PC-3 (cell line): ENCODE measurements at regions not wholly inside any gene's neighbourhood (a gene's known extent, or its start where the extent isn't known, plus 50 kb on each side); places are given as distances from the start of the nearest gene placed in this dataset.
A peak's percentile ranks its signal among the peaks of the same experiment; 100 is the strongest.
"Not testable (repeated sequence)": the region's sequence is repeated elsewhere in the genome, so short reads cannot be mapped to it uniquely, and the experiment has no call there.

Source experiments
- ATAC-seq: fragments of 200-7000 bp; cut with Tn5 transposase; 2 replicates; pipeline ENCODE4 v1.9.1; 2020; ENCODE audit warnings: mild to moderate bottlenecking, moderate library complexity
- BruUV-seq: library from RNA; stranded (reverse); fragments of 400-500 nt; replicated peaks from 2 replicates; lab custom pipeline; 2021; lab: Mats Ljungman, UMichigan
- CTCF ChIA-PET: fragments of 300-600 bp; sonication (Branson Sonifier 250); formaldehyde crosslinking; loops from one replicate; lab custom pipeline; 2022; ENCODE audit warnings: antibody characterized with exemption; lab: Charles Lee
- POLR2A ChIA-PET: fragments of 300-600 bp; sonication (Branson Sonifier 250); formaldehyde crosslinking; loops from one replicate; lab custom pipeline; 2022; ENCODE audit warnings: antibody characterized with exemption; ENCODE audit not compliant: unreplicated experiment; lab: Charles Lee
- DNase-seq: peaks from one replicate; pipeline ENCODE4 v3.0.0-alpha.2; 2015
- H2AFZ ChIP-seq: fragments of 300-600 bp; sonication (generic); 2 replicates; pipeline ENCODE4 v1.6.0; 2016; ENCODE audit warnings: antibody characterized with exemption, low read length
- H3F3A ChIP-seq: fragments of 300-600 bp; sonication (generic); one replicate; pipeline ENCODE4 v1.6.0; 2017; ENCODE audit warnings: antibody characterized with exemption, low read length, control low read depth, mild to moderate bottlenecking; ENCODE audit not compliant: unreplicated experiment
- H3K27ac ChIP-seq: fragments of 300-600 bp; sonication (generic); 2 replicates; pipeline ENCODE4 v1.5.1; 2016; ENCODE audit warnings: mild to moderate bottlenecking, low read length
- H3K27me3 ChIP-seq: fragments of 300-600 bp; sonication (generic); 2 replicates; pipeline ENCODE4 v1.6.1; 2016; ENCODE audit warnings: low read length, mixed read lengths
- H3K36me3 ChIP-seq: fragments of 300-600 bp; sonication (generic); 2 replicates; pipeline ENCODE4 v1.6.1; 2016; ENCODE audit warnings: low read depth, mixed run types, low read length, mixed read lengths
- H3K4me1 ChIP-seq: fragments of 300-600 bp; sonication (generic); 2 replicates; pipeline ENCODE4 v1.5.1; 2016; ENCODE audit warnings: low read length; ENCODE audit not compliant: insufficient read depth
- H3K4me2 ChIP-seq: fragments of 300-600 bp; sonication (generic); 2 replicates; pipeline ENCODE4 v1.6.0; 2016; ENCODE audit warnings: low read length
- H3K4me3 ChIP-seq: fragments of 300-600 bp; sonication (generic); 2 replicates; pipeline ENCODE4 v1.5.1; 2016; ENCODE audit warnings: mild to moderate bottlenecking, low read length, mixed read lengths
- H3K79me2 ChIP-seq: fragments of 300-600 bp; sonication (generic); 2 replicates; pipeline ENCODE4 v1.6.1; 2017; ENCODE audit warnings: low read length, mixed read lengths
- H3K9ac ChIP-seq: fragments of 300-600 bp; sonication (generic); 2 replicates; pipeline ENCODE4 v1.6.0; 2016; ENCODE audit warnings: mild to moderate bottlenecking, low read length
- H3K9me2 ChIP-seq: fragments of 300-600 bp; sonication (generic); replicated peaks from 2 replicates; pipeline ENCODE4 v1.6.1; 2016; ENCODE audit warnings: mixed run types, low read length, mixed read lengths
- H3K9me3 ChIP-seq: fragments of 300-600 bp; sonication (generic); 2 replicates; pipeline ENCODE4 v1.6.1; 2016; ENCODE audit warnings: low read length, mixed read lengths
- H4K20me1 ChIP-seq: fragments of 300-600 bp; sonication (generic); 2 replicates; pipeline ENCODE4 v1.6.1; 2016; ENCODE audit warnings: low read length, mixed read lengths
- EZH2 ChIP-seq: fragments of 300-600 bp; sonication (generic); IDR thresholded peaks from one replicate; pipeline ENCODE4 v1.6.1; 2017; ENCODE audit warnings: antibody characterized with exemption, mild to moderate bottlenecking, low read length; ENCODE audit not compliant: unreplicated experiment
- EZH2phosphoT487 ChIP-seq: fragments of 300-600 bp; sonication (generic); IDR thresholded peaks from 2 replicates; pipeline ENCODE4 v1.6.1; 2018; ENCODE audit warnings: mild to moderate bottlenecking, antibody characterized with exemption, low read length, borderline replicate concordance
- intact Hi-C: fragments of 100-400 bp; cut with micrococcal nuclease; formaldehyde crosslinking; loops from 2 replicates; pipeline ENCODE4 v1.9.0; 2023
- TF ChIP-seq, protein P1 (sequence below): fragments of 300-600 bp; sonication (generic); conservative IDR thresholded peaks from 2 replicates; pipeline ENCODE4 v1.5.1; 2017; ENCODE audit warnings: antibody characterized with exemption, low read depth, mild to moderate bottlenecking, low read length

DNA sequence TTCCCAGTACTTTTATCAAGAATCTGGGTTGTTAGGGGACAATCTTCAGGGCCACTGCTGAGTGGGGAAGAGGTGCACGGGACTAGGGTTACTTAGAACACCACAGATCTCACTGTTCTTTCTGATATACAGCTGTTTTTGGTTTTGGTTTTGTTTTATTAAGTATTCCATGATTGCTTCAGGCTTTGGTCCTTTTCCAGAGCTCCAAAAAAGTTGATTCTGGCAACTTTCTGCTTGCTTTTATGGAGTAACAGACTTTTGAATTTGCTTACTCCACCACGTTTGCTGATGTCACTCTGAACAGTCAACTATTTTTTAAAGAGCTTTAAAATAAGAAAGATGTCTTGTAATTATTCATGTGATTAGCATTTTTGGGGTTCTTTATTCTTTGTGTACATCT, 368.1 kb upstream of the FOXG1 start:
- intact Hi-C loops, result loop anchor here (5.0 kb wide), 1 partner anchor 349 kb away; no protein-coding TSS in a partner anchor
- H3K4me2 ChIP-seq, result no peak overlapping the region
- no peaks in the 10 kb centered on the region for H3K27me3 ChIP-seq
- H3K79me2 ChIP-seq, result no peaks in the 10 kb centered on the region
- BruUV-seq, result no TSS peak
- H3K27ac ChIP-seq, result no peak overlapping the region
- ChIA-PET POLR2A (no interaction called here), CTCF (no interaction called here)
- H3F3A ChIP-seq, result no peaks in the 10 kb centered on the region
- no peaks in the 10 kb centered on the region for H3K36me3 ChIP-seq
- H3K4me1 ChIP-seq, result no peaks in the 10 kb centered on the region
- no peak for TF ChIP-seq EZH2
- TF ChIP-seq, protein P1, sequence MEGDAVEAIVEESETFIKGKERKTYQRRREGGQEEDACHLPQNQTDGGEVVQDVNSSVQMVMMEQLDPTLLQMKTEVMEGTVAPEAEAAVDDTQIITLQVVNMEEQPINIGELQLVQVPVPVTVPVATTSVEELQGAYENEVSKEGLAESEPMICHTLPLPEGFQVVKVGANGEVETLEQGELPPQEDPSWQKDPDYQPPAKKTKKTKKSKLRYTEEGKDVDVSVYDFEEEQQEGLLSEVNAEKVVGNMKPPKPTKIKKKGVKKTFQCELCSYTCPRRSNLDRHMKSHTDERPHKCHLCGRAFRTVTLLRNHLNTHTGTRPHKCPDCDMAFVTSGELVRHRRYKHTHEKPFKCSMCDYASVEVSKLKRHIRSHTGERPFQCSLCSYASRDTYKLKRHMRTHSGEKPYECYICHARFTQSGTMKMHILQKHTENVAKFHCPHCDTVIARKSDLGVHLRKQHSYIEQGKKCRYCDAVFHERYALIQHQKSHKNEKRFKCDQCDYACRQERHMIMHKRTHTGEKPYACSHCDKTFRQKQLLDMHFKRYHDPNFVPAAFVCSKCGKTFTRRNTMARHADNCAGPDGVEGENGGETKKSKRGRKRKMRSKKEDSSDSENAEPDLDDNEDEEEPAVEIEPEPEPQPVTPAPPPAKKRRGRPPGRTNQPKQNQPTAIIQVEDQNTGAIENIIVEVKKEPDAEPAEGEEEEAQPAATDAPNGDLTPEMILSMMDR, result no peak
- no peak for TF ChIP-seq EZH2phosphoT487
- no peak overlapping the region for H2AFZ ChIP-seq
- H3K9me3 ChIP-seq, result no peaks in the 10 kb centered on the region
- DNase-seq, result no peak
- H3K9me2 ChIP-seq, result no peaks in the 10 kb centered on the region
- H3K9ac ChIP-seq, result no peak overlapping the region
- no peak overlapping the region for H3K4me3 ChIP-seq
- ATAC-seq, result no peak
- no peaks in the 10 kb centered on the region for H4K20me1 ChIP-seq

DNA sequence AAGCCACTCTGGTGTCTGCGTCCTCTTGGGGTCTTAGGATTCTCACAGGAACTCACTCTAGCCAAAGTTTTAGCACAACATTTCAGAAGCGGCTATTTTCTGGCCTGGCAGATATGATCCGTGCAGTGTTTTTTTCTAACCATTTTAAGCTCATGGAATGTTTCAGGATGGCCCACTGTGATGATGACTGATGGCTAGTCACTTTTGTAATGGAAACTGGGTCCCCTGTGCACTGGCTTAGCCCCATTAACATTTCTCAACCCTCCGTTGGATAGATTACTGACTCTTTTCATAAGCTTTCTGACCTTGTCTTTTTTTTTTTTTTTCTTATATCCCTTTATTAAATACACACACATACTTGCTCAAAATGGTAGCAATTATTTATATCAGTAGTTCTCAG, 364.9 kb upstream of the FOXG1 start:
- H4K20me1 ChIP-seq, DNase-seq, H3K79me2 ChIP-seq, H3K4me2 ChIP-seq, H3F3A ChIP-seq, ATAC-seq, CTCF ChIA-PET, H3K9me2 ChIP-seq, H3K9ac ChIP-seq, H3K4me3 ChIP-seq, intact Hi-C loops, H3K9me3 ChIP-seq, H3K36me3 ChIP-seq, H3K27me3 ChIP-seq, POLR2A ChIA-PET, H2AFZ ChIP-seq, H3K27ac ChIP-seq, BruUV-seq: not testable (repeated sequence)
- H3K4me1 ChIP-seq, result peaks cover 21% of the 10 kb centered on the region

DNA sequence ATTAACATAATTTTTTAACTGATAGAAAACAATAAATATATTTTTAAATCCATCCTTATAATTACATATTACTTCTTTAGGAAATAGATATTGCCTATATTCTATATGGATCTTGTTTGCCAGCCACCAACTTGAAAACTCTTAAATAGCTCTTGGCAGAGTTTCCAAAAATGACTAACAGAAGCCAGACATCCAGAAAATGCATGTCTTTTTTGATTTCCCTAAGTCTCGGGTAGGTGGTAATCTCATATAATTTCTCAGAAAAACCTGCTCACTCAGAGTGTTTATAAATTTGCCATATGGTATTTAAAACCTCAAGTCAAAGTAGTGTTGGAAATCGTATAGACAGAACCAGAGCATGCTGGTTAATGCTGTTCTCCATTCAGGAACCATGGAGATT, 360.4 kb upstream of the FOXG1 start:
- Histone ChIP-seq H3K27me3 (no peaks in the 10 kb centered on the region), H2AFZ (no peak overlapping the region), H3K9ac (no peak overlapping the region), H4K20me1 (no peaks in the 10 kb centered on the region), H3K36me3 (no peaks in the 10 kb centered on the region), H3F3A (no peaks in the 10 kb centered on the region), H3K4me3 (no peak overlapping the region), H3K4me1 (peaks cover 21% of the 10 kb centered on the region), H3K4me2 (no peak overlapping the region), H3K9me2 (no peaks in the 10 kb centered on the region), H3K9me3 (no peaks in the 10 kb centered on the region), H3K79me2 (no peaks in the 10 kb centered on the region), H3K27ac (no peak overlapping the region)
- DNase-seq (peak; percentile 56), ATAC-seq (peak; percentile 62)
- POLR2A ChIA-PET, result no interaction called here
- TF ChIP-seq EZH2, result no peak
- TF ChIP-seq, protein P1, result no peak
- no peak for TF ChIP-seq EZH2phosphoT487
- intact Hi-C loops, result no loop called here
- CTCF ChIA-PET, result interaction anchor here (0.7 kb wide), 1 partner anchor 1030 kb away, joined by 3 read pairs; no protein-coding TSS in a partner anchor
- no TSS peak for BruUV-seq
